Astrocyte (in vitro differentiated cells and primary cell): ENCODE measurements at regions not wholly inside any gene's neighbourhood (a gene's known extent, or its start where the extent isn't known, plus 50 kb on each side); places are given as distances from the start of the nearest gene placed in this dataset.

ENCODE experiments used
- EZH2 ChIP-seq: IDR thresholded peaks from 2 replicates; pipeline ENCODE4 v1.6.1; 2012; ENCODE audit warnings: mild to moderate bottlenecking, low read length, inconsistent platforms; ENCODE audit not compliant: insufficient read depth
- TF ChIP-seq, protein P1 (sequence below): IDR thresholded peaks from 2 replicates; pipeline ENCODE4 v1.5.1; 2011; ENCODE audit warnings: low read depth, mild to moderate bottlenecking, inconsistent platforms, low read length, moderate library complexity; ENCODE audit not compliant: insufficient read depth

DNA sequence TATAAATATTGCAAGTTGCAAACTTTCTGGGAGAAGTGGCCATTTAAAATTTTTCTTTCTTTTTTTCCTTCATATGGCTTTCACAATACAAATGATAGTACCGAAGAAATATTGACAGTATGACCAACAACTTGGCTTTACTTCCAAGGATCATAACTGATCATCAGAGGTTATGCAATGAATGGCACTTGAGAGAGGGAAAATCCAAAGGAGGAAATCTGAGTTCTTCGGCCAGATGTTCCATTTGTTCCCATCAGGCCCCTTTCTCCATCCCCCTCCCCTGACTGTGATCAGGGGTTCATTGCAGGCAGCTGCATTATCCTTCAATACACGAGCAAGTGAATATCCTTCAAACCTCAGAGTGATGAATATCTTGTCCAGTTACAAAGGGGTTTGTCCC is 130.0 kb upstream of the UST start:
- TF ChIP-seq, protein P1, sequence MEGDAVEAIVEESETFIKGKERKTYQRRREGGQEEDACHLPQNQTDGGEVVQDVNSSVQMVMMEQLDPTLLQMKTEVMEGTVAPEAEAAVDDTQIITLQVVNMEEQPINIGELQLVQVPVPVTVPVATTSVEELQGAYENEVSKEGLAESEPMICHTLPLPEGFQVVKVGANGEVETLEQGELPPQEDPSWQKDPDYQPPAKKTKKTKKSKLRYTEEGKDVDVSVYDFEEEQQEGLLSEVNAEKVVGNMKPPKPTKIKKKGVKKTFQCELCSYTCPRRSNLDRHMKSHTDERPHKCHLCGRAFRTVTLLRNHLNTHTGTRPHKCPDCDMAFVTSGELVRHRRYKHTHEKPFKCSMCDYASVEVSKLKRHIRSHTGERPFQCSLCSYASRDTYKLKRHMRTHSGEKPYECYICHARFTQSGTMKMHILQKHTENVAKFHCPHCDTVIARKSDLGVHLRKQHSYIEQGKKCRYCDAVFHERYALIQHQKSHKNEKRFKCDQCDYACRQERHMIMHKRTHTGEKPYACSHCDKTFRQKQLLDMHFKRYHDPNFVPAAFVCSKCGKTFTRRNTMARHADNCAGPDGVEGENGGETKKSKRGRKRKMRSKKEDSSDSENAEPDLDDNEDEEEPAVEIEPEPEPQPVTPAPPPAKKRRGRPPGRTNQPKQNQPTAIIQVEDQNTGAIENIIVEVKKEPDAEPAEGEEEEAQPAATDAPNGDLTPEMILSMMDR, result no peak
- TF ChIP-seq EZH2, result no peak
